Lower lobe of right lung (tissue), 2 donors: ENCODE measurements at regions not wholly inside any gene's neighbourhood (a gene's known extent, or its start where the extent isn't known, plus 50 kb on each side); places are given as distances from the start of the nearest gene placed in this dataset.

Experiments used
- ATAC-seq, 2 donors: fragments of 200-7000 bp; cut with Tn5 transposase; one replicate each; pipeline ENCODE4 v1.9.1; 2020 to 2022; ENCODE audit warnings: mild to moderate bottlenecking in 2 of 2, moderate library complexity in 2 of 2
- DNase-seq: peaks from one replicate; pipeline ENCODE4 v3.0.0-alpha.2; 2020
- H3K27ac ChIP-seq: fragments of 200-600 bp; one replicate; pipeline ENCODE4 v1.8.0; 2022
- H3K27me3 ChIP-seq: fragments of 200-600 bp; one replicate; pipeline ENCODE4 v1.8.0; 2022; ENCODE audit warnings: low read depth
- H3K36me3 ChIP-seq: fragments of 200-600 bp; one replicate; pipeline ENCODE4 v1.8.0; 2022; ENCODE audit warnings: mild to moderate bottlenecking
- H3K4me1 ChIP-seq: fragments of 200-600 bp; one replicate; pipeline ENCODE4 v1.8.0; 2022
- H3K4me3 ChIP-seq: fragments of 200-600 bp; one replicate; pipeline ENCODE4 v1.8.0; 2022; ENCODE audit warnings: mild to moderate bottlenecking
- H3K9me3 ChIP-seq: fragments of 200-600 bp; one replicate; pipeline ENCODE4 v1.8.0; 2022
- CTCF ChIP-seq: fragments of 200-600 bp; IDR thresholded peaks from one replicate; pipeline ENCODE4 v1.8.0; 2022; ENCODE audit warnings: antibody characterized with exemption, mild to moderate bottlenecking
- intact Hi-C: fragments of 100-400 bp; cut with DNase I; formaldehyde crosslinking; loops from one replicate; pipeline ENCODE4 v1.11.0; 2022
- donor health status: DM: no; HTN: yes; CAD: no; lungs with severe emphysema.

GRCh38 chr2:105962221-105962620 lies 217.5 kb downstream of the NCK2 start:
- ATAC-seq: no peak

DNA sequence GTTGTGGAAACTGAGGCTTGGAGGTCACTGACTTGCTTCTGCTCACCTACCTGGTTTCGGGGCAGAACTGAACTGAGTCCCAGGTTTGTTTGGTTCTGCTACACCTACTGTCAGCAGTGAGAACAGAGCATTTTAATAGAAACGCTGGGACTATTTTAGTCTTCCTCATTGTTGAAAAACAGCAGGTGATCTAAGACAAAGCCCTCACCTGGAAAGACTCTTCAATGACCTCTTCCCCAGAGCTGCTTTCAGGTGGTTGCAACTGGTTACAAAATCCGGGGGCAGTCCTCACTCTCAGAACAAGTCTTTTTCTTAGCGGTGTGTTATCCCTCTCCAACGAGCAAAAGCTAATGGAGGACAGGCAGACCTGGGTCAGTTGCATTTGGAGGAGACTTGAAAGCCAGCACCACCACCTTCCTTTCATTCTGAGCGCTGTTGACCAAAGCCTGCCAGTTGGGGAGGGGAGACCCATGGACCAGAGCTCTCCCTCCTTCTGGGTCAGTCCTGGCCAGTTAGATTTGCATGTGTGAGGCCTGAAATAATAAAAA lies 217.0 kb downstream of the NCK2 start:
- no peaks in the 10 kb centered on the region for H3K27me3 ChIP-seq
- TF ChIP-seq CTCF: no peak
- intact Hi-C loops: no loop called here
- H3K36me3 ChIP-seq: no peaks in the 10 kb centered on the region
- H3K4me1 ChIP-seq: no peaks in the 10 kb centered on the region
- no peak overlapping the region for H3K4me3 ChIP-seq
- ATAC-seq (no peak), DNase-seq (no peak)
- no peak overlapping the region for H3K27ac ChIP-seq
- H3K9me3 ChIP-seq: no peaks in the 10 kb centered on the region

More at GRCh38 chr2:105962221-105962620, 217.5 kb downstream of the NCK2 start:
- H3K36me3 ChIP-seq: no peaks in the 10 kb centered on the region
- H3K27ac ChIP-seq: no peak overlapping the region
- no peak for DNase-seq
- no peaks in the 10 kb centered on the region for H3K27me3 ChIP-seq
- H3K4me3 ChIP-seq: no peak overlapping the region
- H3K9me3 ChIP-seq: no peaks in the 10 kb centered on the region
- H3K4me1 ChIP-seq: no peaks in the 10 kb centered on the region
- intact Hi-C loops: no loop called here
- no peak for TF ChIP-seq CTCF

DNA sequence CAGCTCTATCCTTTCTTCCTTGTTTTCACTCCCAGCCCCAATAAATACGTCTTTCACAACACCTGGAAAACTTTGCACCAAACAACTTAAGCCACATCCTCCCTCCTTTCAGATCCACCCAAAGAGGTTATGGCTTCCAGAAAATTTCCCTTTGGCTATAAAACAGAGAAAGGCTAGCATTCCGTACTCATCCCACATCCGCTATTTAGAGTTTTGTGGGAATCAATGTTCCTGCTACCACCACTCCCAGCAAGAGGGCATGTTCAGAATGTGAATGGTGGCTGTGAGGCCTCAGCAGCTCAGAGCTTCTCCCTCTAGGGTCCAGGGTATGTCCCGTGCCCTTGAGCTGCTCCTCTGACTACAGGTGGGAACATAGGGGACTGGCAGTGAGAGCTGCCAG lies 214.6 kb downstream of the NCK2 start:
- ATAC-seq (no peak), DNase-seq (no peak)
- H3K9me3 ChIP-seq: no peaks in the 10 kb centered on the region
- intact Hi-C loops: no loop called here
- no peaks in the 10 kb centered on the region for H3K4me1 ChIP-seq
- H3K36me3 ChIP-seq: no peaks in the 10 kb centered on the region
- H3K4me3 ChIP-seq: no peak overlapping the region
- H3K27ac ChIP-seq: no peak overlapping the region
- no peak for TF ChIP-seq CTCF
- no peaks in the 10 kb centered on the region for H3K27me3 ChIP-seq

DNA sequence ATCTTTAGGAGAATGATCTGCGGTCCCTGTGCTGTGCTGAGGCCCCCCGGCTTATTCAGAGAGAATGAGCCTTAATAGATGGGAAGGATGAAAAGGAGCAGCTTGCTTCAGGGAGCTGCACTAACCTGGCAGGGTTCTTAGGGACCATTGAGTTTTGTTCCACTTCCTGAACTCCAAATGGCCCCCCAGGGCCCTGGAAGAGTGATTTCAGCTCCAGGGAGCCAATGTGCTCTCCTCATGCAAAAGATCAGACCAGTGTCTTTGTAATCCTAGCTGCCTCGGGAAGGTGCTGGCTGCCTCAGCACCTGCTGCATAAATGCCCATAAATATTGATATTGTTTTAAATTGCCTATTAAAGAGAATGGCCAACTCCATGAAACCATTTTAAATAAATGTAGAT lies 210.2 kb downstream of the NCK2 start:
- intact Hi-C loops: no loop called here
- no peaks in the 10 kb centered on the region for H3K9me3 ChIP-seq
- no peak overlapping the region for H3K4me3 ChIP-seq
- TF ChIP-seq CTCF: no peak
- H3K27me3 ChIP-seq: no peaks in the 10 kb centered on the region
- H3K4me1 ChIP-seq: no peaks in the 10 kb centered on the region
- no peak for DNase-seq
- no peak for ATAC-seq
- no peaks in the 10 kb centered on the region for H3K36me3 ChIP-seq
- H3K27ac ChIP-seq: no peak overlapping the region

DNA sequence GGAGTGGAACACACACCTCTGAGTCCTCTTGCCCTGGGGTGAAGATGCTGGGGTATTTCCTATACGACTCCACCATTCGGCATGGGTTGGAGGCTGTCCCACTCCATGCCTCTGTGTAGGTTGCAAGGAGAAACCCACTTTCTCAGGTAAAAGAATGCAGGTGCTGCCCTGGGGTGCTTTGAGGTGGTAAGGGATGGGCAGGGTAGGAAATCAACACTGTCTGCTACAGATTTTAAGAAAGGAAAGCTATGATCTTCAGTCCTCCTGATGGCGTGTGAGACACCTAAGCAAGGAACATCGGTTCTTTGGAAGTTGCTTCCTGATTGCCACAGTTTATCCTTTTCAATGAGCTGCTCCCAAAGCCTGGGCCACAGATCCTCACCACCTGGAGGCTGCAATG lies 209.2 kb downstream of the NCK2 start:
- Histone ChIP-seq H3K27me3 (no peaks in the 10 kb centered on the region), H3K27ac (no peak overlapping the region), H3K9me3 (no peaks in the 10 kb centered on the region), H3K4me3 (no peak overlapping the region), H3K36me3 (no peaks in the 10 kb centered on the region), H3K4me1 (no peaks in the 10 kb centered on the region)
- ATAC-seq: no peak
- no peak for TF ChIP-seq CTCF
- no peak for DNase-seq
- intact Hi-C loops: no loop called here

DNA sequence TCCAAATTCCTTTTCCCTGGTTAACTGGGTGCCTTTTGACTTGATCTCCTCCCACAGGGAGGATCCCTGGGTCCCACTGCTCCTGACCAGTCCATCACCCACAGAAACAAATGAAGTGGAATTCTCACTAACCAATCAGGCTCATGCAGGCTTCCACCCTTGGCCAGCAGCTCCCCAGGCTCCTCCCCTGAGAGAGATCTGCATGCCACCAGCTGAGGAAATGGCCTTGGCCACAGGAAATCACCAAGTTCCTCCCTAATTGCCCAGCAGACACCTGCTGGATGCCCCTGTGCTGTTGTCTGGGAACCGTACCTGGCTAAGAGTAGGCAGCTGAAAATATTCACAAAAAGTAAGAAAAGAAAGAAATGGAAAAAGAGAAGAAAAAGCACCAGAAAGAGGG lies 207.4 kb downstream of the NCK2 start:
- intact Hi-C loops: no loop called here
- no peak for ATAC-seq
- Histone ChIP-seq H3K27ac (no peak overlapping the region), H3K9me3 (no peaks in the 10 kb centered on the region), H3K27me3 (no peaks in the 10 kb centered on the region), H3K36me3 (no peaks in the 10 kb centered on the region), H3K4me1 (no peaks in the 10 kb centered on the region), H3K4me3 (no peak overlapping the region)
- no peak for TF ChIP-seq CTCF
- DNase-seq: no peak
